PC-9 (cell line): ENCODE measurements at regions not wholly inside any gene's neighbourhood (a gene's known extent, or its start where the extent isn't known, plus 50 kb on each side); places are given as distances from the start of the nearest gene placed in this dataset.

Experiments used
- EZH2 ChIP-seq: fragments of 200-600 bp; sonication (generic); IDR thresholded peaks from 2 replicates; pipeline ENCODE4 v1.8.0; 2017; ENCODE audit warnings: antibody characterized with exemption, low read depth
- TF ChIP-seq, protein P1 (sequence below): fragments of 200-600 bp; sonication (generic); conservative IDR thresholded peaks from 2 replicates; pipeline ENCODE4 v1.6.1; 2017; ENCODE audit warnings: mixed run types, antibody characterized with exemption, mild to moderate bottlenecking, moderate library complexity

DNA sequence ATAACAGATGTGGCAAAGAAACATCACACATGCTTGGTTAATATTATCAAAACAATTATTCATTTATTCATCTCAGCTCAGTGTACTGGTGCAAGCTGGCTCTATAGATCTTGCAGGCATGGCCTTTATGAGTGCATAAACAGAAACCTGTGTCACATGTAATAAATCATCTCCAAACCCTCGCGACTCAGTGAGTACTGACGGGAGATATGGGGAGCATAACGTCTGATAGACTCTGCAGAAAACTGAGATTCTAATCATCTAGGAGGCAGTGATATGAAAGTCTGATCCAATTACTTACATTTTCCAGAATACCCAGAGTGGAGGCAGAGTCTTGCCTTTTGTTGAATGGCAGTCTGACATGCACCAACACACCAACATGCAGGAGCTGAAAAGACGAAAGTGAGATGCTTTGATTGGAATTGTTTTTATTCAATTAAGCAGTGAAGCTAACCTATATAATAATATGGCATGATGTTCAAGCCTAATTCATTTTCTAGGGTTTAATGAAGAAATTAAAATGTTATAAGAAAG is 416.8 kb downstream of the RNF144A start:
- TF ChIP-seq, protein P1, sequence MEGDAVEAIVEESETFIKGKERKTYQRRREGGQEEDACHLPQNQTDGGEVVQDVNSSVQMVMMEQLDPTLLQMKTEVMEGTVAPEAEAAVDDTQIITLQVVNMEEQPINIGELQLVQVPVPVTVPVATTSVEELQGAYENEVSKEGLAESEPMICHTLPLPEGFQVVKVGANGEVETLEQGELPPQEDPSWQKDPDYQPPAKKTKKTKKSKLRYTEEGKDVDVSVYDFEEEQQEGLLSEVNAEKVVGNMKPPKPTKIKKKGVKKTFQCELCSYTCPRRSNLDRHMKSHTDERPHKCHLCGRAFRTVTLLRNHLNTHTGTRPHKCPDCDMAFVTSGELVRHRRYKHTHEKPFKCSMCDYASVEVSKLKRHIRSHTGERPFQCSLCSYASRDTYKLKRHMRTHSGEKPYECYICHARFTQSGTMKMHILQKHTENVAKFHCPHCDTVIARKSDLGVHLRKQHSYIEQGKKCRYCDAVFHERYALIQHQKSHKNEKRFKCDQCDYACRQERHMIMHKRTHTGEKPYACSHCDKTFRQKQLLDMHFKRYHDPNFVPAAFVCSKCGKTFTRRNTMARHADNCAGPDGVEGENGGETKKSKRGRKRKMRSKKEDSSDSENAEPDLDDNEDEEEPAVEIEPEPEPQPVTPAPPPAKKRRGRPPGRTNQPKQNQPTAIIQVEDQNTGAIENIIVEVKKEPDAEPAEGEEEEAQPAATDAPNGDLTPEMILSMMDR, result no peak
- no peak for TF ChIP-seq EZH2
